ENCODE measurements at regions not wholly inside any gene's neighbourhood (a gene's known extent, or its start where the extent isn't known, plus 50 kb on each side); places are given as distances from the start of the nearest gene placed in this dataset.

GRCh38 chr2:59398081-59398480 lies 1155.4 kb downstream of the BCL11A start:
- no peak for DNase-seq
- intact Hi-C loops (cut with DNase I), result no loop called here
- Histone ChIP-seq H3K9me3 (no peaks in the 10 kb centered on the region), H3K36me3 (no peaks in the 10 kb centered on the region), H3K4me1 (ENCODE audit: insufficient read depth) (no peaks in the 10 kb centered on the region), H3K4me3 (no peak overlapping the region), H3K27ac (no peak overlapping the region), H3K27me3 (no peaks in the 10 kb centered on the region)
- TF ChIP-seq EP300 (IDR thresholded peaks at IDR 0.05) (no peak), POLR2A (IDR thresholded peaks at IDR 0.05) (no peak)

GRCh38 chr2:59395119-59395518 lies 1154.0 kb upstream of the FANCL start:
- H3K4me3 ChIP-seq, result no peak overlapping the region
- TF ChIP-seq CTCF (IDR thresholded peaks at IDR 0.05) (no peak), EP300 (IDR thresholded peaks at IDR 0.05) (no peak), POLR2A (IDR thresholded peaks at IDR 0.05) (no peak)
- DNase-seq, result no peak
- intact Hi-C loops (cut with DNase I), result no loop called here
- H3K4me1 ChIP-seq (ENCODE audit: insufficient read depth), result no peaks in the 10 kb centered on the region
- no peaks in the 10 kb centered on the region for H3K9me3 ChIP-seq
- 92 to 96% (median 96%) methylated on average over 4 of the region's 4 CpGs for WGBS, 3 donors
- no peaks in the 10 kb centered on the region for H3K36me3 ChIP-seq
- no peaks in the 10 kb centered on the region for H3K27me3 ChIP-seq
- H3K27ac ChIP-seq, result no peak overlapping the region

GRCh38 chr2:59391896-59392295 lies 1150.8 kb upstream of the FANCL start:
- H3K4me1 ChIP-seq (ENCODE audit: insufficient read depth), result no peaks in the 10 kb centered on the region
- 94 to 96% (median 95%) methylated on average over 2 of the region's 2 CpGs for WGBS, 3 donors

GRCh38 chr2:59390581-59390980 lies 1149.5 kb upstream of the FANCL start:
- intact Hi-C loops (cut with DNase I), result no loop called here
- Histone ChIP-seq H3K9me3 (no peaks in the 10 kb centered on the region), H3K27me3 (no peaks in the 10 kb centered on the region), H3K4me1 (ENCODE audit: insufficient read depth) (no peaks in the 10 kb centered on the region), H3K4me3 (no peak overlapping the region), H3K27ac (no peak overlapping the region), H3K36me3 (no peaks in the 10 kb centered on the region)
- no peak for DNase-seq
- 95 to 98% (median 96%) methylated on average over 2 of the region's 2 CpGs for WGBS, 3 donors
- TF ChIP-seq EP300 (IDR thresholded peaks at IDR 0.05) (no peak), CTCF (IDR thresholded peaks at IDR 0.05) (no peak), POLR2A (IDR thresholded peaks at IDR 0.05) (no peak)

More at GRCh38 chr2:59391896-59392295, 1150.8 kb upstream of the FANCL start:
- Histone ChIP-seq H3K36me3 (no peaks in the 10 kb centered on the region), H3K27ac (no peak overlapping the region), H3K9me3 (no peaks in the 10 kb centered on the region), H3K4me3 (no peak overlapping the region), H3K27me3 (no peaks in the 10 kb centered on the region)
- no peak for DNase-seq
- intact Hi-C loops (cut with DNase I), result no loop called here
- no peak for TF ChIP-seq CTCF (IDR thresholded peaks at IDR 0.05)
- TF ChIP-seq POLR2A (IDR thresholded peaks at IDR 0.05), result no peak

GRCh38 chr2:59389240-59389639 lies 1148.1 kb upstream of the FANCL start:
- Histone ChIP-seq H3K4me1 (ENCODE audit: insufficient read depth) (no peaks in the 10 kb centered on the region), H3K27me3 (no peaks in the 10 kb centered on the region), H3K4me3 (no peak overlapping the region), H3K9me3 (no peaks in the 10 kb centered on the region), H3K27ac (no peak overlapping the region), H3K36me3 (no peaks in the 10 kb centered on the region)
- intact Hi-C loops (cut with DNase I), result no loop called here
- peak in 1 of 5 donors; percentile 16 for DNase-seq
- TF ChIP-seq POLR2A (IDR thresholded peaks at IDR 0.05) (no peak), EP300 (IDR thresholded peaks at IDR 0.05) (no peak)
- WGBS, 3 donors, result 1 to 12% (median 3%) methylated on average over 1 of the region's 1 CpG

GRCh38 chr2:59385971-59386370 lies 1144.8 kb upstream of the FANCL start:
- Histone ChIP-seq H3K27me3 (no peaks in the 10 kb centered on the region), H3K4me1 (ENCODE audit: insufficient read depth) (no peaks in the 10 kb centered on the region), H3K9me3 (no peaks in the 10 kb centered on the region), H3K36me3 (no peaks in the 10 kb centered on the region), H3K4me3 (no peak overlapping the region), H3K27ac (no peak overlapping the region)
- DNase-seq, result no peak
- WGBS, 3 donors, result 84 to 93% (median 87%) methylated on average over 10 of the region's 10 CpGs
- no peak for TF ChIP-seq CTCF (IDR thresholded peaks at IDR 0.05)
- TF ChIP-seq POLR2A (IDR thresholded peaks at IDR 0.05), result no peak
- no peak for TF ChIP-seq EP300 (IDR thresholded peaks at IDR 0.05)
- intact Hi-C loops (cut with DNase I), result no loop called here
